Kidney epithelial cell (primary cell): ENCODE measurements at regions not wholly inside any gene's neighbourhood (a gene's known extent, or its start where the extent isn't known, plus 50 kb on each side); places are given as distances from the start of the nearest gene placed in this dataset.

Experiments
- DNase-seq: peaks from one replicate; pipeline ENCODE4 v3.0.0-alpha.2; 2010; ENCODE audit warnings: low read depth
- H3K27me3 ChIP-seq: 2 replicates; pipeline ENCODE4 v1.6.0; 2011; ENCODE audit warnings: low read length; ENCODE audit not compliant: control insufficient read depth, insufficient read depth
- H3K36me3 ChIP-seq: 2 replicates; pipeline ENCODE4 v1.5.1; 2011; ENCODE audit warnings: low read length; ENCODE audit not compliant: control insufficient read depth, insufficient read depth
- H3K4me3 ChIP-seq: 2 replicates; pipeline ENCODE4 v1.5.1; 2011; ENCODE audit warnings: low read depth, mild to moderate bottlenecking, control low read depth, low read length
- TF ChIP-seq, protein P1 (sequence below): IDR thresholded peaks from 2 replicates; pipeline ENCODE4 v1.5.1; 2011; ENCODE audit warnings: mild to moderate bottlenecking, moderate library complexity, low read length, control low read depth, inconsistent platforms; ENCODE audit not compliant: insufficient read depth, poor library complexity, severe bottlenecking

DNA sequence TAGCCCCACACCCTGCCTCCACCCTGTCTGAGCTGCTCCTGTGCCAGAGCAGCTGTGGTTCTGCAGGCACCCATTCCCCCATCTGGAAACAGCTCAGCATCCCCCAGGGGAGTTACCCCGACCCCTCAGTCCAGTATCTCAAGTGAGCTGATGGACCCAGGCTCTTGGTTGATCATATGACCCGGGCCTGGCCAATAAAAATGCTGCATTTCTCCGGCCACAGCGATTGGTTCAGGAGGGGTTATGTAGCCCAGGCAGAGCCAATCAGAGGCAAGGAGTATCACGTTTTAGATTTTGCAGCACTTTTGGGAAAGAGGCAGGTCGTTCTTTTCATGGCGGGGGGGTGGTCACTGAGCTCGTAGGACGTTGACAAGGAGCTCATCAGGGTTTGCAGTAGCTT, 120.8 kb downstream of the TPRA1 start:
- H3K27me3 ChIP-seq: peaks cover 3% of the 10 kb centered on the region
- H3K36me3 ChIP-seq: no peaks in the 10 kb centered on the region
- DNase-seq: no peak
- TF ChIP-seq, protein P1, sequence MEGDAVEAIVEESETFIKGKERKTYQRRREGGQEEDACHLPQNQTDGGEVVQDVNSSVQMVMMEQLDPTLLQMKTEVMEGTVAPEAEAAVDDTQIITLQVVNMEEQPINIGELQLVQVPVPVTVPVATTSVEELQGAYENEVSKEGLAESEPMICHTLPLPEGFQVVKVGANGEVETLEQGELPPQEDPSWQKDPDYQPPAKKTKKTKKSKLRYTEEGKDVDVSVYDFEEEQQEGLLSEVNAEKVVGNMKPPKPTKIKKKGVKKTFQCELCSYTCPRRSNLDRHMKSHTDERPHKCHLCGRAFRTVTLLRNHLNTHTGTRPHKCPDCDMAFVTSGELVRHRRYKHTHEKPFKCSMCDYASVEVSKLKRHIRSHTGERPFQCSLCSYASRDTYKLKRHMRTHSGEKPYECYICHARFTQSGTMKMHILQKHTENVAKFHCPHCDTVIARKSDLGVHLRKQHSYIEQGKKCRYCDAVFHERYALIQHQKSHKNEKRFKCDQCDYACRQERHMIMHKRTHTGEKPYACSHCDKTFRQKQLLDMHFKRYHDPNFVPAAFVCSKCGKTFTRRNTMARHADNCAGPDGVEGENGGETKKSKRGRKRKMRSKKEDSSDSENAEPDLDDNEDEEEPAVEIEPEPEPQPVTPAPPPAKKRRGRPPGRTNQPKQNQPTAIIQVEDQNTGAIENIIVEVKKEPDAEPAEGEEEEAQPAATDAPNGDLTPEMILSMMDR: no peak
- no peak overlapping the region for H3K4me3 ChIP-seq

DNA sequence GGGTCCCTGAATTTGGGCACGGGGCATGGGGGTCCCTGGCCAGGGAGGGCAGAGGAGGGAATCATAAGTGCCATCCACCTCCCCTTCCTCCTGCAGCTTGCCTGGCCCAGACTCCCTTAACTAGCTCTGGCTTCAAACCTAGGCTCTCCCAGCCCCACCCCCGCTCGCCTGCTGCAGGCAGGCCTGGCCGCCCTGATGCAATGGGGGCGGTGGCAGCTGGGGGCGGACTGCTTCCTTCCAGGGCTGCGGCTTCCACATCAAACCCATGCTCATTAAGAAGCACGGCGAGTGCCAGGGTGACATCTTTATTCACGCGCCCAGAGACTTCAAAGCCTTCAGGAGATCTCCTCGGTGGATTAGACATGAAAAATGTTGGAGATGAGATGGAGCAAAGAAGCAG, 123.1 kb downstream of the TPRA1 start:
- DNase-seq: no peak
- TF ChIP-seq, protein P1: no peak
- H3K36me3 ChIP-seq: no peaks in the 10 kb centered on the region
- H3K4me3 ChIP-seq: no peak overlapping the region
- H3K27me3 ChIP-seq: peaks cover 3% of the 10 kb centered on the region

DNA sequence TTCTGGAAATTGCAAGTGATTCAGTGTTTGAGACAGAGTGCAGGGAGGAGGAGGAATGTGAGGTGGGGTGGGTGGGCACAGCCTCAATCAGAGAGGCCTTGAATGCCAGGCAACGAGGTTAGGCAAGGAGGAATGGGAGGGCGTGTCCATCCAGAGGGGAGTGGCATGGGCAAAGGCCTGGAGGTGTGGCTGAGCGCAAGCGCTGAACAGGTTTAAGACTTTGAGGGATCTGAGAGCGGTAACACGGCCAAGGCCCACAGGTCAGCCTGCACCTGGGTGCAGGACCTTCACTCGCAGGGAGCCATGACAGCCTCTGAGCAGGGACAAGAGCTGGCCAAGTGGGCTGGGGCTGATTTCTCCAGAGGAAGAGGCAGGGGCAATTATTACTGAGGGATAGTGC, 125.9 kb downstream of the TPRA1 start:
- TF ChIP-seq, protein P1: no peak
- H3K4me3 ChIP-seq: no peak overlapping the region
- DNase-seq: no peak
- H3K27me3 ChIP-seq: peaks cover 6% of the 10 kb centered on the region
- H3K36me3 ChIP-seq: no peaks in the 10 kb centered on the region

DNA sequence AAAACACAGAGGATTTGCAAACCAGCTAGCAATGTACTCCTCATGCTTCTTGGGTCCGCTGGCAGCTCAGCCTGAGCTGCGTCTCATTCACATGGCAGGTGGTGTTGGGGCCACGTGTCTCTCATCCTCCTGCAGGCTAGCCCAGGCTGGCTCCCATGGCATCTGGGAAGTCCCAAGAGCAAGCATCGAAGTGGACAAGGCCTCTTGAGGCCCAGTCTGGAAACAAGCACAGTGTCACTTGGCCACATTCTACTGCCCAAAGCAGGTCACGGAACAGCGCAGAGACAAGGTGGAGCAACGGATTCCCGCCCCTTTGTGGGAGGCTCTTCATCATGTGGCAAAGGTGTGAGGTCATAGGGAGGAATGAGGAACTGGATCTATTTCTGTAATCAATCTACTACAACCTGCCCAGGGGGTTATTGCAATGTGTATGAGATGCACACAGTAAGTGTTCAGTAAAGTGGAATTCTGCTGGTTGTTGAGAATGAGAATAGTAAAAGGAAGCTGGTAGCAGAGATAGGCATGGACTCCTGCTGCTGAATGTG, 128.3 kb downstream of the TPRA1 start:
- H3K27me3 ChIP-seq: peaks cover 20% of the 10 kb centered on the region
- H3K36me3 ChIP-seq: no peaks in the 10 kb centered on the region
- no peak for DNase-seq
- H3K4me3 ChIP-seq: no peak overlapping the region
- TF ChIP-seq, protein P1: no peak

DNA sequence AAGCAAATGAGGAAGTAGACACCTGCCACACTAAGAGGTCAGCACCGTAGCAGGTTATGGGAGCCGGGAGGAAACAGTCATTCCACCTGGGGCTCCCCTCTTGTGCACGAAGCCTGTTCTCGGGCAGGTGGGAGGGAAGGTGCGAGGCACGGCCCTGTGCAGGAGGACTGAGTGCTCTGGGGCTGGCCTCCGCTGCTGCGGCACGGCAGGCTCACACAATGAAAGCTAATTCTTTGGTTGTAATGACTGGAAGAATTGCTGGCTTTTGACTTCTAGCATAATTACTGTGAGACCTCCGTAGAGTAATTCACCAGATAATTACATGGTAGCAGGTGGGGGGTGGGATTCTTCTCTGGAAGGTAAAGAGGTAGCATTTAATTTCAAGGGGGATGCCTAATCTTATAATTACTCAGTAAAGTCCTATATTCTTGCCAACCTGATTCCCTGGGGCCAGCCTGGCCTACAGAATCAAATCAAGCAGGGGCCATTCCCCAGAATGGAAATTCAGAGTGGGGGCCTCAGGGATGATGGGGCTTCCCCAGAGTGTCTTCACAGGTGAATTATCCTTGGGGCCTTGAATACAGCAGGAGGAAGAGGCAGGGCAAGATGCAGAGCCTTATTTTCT, 129.1 kb downstream of the TPRA1 start:
- no peaks in the 10 kb centered on the region for H3K36me3 ChIP-seq
- TF ChIP-seq, protein P1: no peak
- no peak for DNase-seq
- H3K4me3 ChIP-seq: no peak overlapping the region
- peaks cover 20% of the 10 kb centered on the region for H3K27me3 ChIP-seq

DNA sequence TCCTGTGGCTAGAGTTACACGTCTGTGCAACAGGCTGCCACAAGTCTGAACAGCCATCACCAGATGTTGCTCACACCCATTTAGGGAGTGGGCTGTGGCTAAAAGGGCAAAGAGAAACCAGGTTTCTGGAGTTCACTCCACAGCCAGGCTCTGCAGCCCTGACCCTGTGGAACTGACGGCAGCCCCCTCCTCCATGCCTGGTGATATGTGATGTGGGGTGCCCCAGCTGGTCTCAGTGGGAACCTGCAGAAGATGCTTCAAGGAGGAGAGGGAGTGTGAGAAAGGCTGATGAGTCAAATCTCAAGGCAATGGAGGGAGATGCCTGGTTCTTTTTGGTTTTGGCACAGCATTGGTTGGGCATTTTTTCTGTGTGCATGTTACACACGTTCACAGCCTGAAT, 130.6 kb downstream of the TPRA1 start:
- TF ChIP-seq, protein P1: no peak
- DNase-seq: no peak
- H3K36me3 ChIP-seq: no peaks in the 10 kb centered on the region

More for the DNA sequence above, 130.6 kb downstream of the TPRA1 start:
- no peak overlapping the region for H3K4me3 ChIP-seq
- peaks cover 26% of the 10 kb centered on the region for H3K27me3 ChIP-seq
